ENCODE measurements at regions not wholly inside any gene's neighbourhood (a gene's known extent, or its start where the extent isn't known, plus 50 kb on each side); places are given as distances from the start of the nearest gene placed in this dataset.

DNA sequence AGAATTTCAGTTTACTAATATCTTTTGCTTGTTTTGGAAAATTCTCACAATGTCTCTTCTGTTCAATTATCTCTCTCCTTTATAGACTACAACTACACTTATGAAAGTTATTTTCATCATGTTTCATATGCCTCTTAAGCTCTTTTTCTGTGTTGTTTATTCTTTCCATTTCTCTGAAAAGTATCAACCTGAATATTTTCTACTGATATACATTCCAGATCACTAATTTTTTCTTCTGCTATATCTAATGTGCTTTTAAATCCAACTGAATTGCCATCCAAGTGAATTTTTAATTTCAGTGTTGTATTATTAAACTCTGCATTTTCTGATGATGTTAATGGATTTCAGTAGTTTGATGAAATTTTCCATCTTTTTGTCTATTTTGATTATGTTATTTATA lies 301.3 kb downstream of the HRH4 start:
- ATAC-seq (no peak), DNase-seq (ENCODE audit: low read depth, low spot score) (no peak)
- CTCF ChIA-PET = no interaction called here
- H3K9me3 ChIP-seq (ENCODE audit: control insufficient read depth, insufficient read depth, low read depth, low read length) = no peaks in the 10 kb centered on the region; the same call in 1 of the 2 replicates
- no peak overlapping the region for H3K4me3 ChIP-seq (ENCODE audit: low read depth in 2 of 2, low read length in 2 of 2)
- no peak for TF ChIP-seq TCF7L2 (IDR thresholded peaks at IDR 0.05; ENCODE audit: low read depth, low read length)
- H3K27ac ChIP-seq (ENCODE audit: low read length) = no peak overlapping the region
- POLR2A ChIA-PET = no interaction called here
- in situ Hi-C loops (cut with HindIII; ENCODE audit: low pct_unique_long_range_greater_than_20kb, low sequenced_read_pairs) (no loop called here), intact Hi-C loops (cut with micrococcal nuclease; ENCODE audit: unreplicated experiment) (no loop called here)
- H3K27me3 ChIP-seq (ENCODE audit: control insufficient read depth, insufficient read depth, low read length) = no peaks in the 10 kb centered on the region
- H3K36me3 ChIP-seq (ENCODE audit: control insufficient read depth, insufficient read depth, low read length) = no peaks in the 10 kb centered on the region
- H3K4me1 ChIP-seq (ENCODE audit: control insufficient read depth, insufficient read depth, low read length) = no peaks in the 10 kb centered on the region
- BruUV-seq (replicated peaks) = no TSS peak

DNA sequence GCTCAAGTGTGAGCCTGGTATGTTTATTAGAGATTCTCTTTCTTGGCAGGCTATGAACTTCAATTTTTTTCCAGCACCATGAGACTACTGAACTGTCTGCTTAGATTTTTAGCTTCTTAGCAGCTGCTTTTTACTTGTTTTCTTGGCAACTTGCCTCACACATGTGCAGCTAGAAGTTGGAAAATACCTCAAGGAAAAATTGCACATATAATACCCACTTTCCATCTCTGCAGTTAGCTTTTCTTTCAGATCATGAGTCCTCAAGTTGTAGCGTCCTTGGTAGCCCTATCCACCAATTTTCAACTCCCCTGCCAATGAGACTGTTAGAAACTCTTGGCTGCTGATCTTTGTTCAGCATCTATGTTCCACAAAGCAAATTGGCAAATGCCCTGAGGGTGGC lies 302.1 kb downstream of the HRH4 start:
- intact Hi-C loops (cut with micrococcal nuclease; ENCODE audit: unreplicated experiment) (no loop called here), in situ Hi-C loops (cut with HindIII; ENCODE audit: low pct_unique_long_range_greater_than_20kb, low sequenced_read_pairs) (no loop called here)
- TF ChIP-seq TCF7L2 (IDR thresholded peaks at IDR 0.05; ENCODE audit: low read depth, low read length) = no peak
- no peak for TF ChIP-seq CTCF (IDR thresholded peaks at IDR 0.05)
- no peak for TF ChIP-seq REST (IDR thresholded peaks at IDR 0.05; ENCODE audit: insufficient read depth in 1 of 2, low read depth in 2 of 2, low read length in 1 of 2)
- no peak for TF ChIP-seq POLR2AphosphoS5 (IDR thresholded peaks at IDR 0.05; ENCODE audit: low read depth, low read length)
- TF ChIP-seq SIN3A (IDR thresholded peaks at IDR 0.05; ENCODE audit: borderline replicate concordance, insufficient read depth, low read depth, low read length) = no peak
- DNase-seq (ENCODE audit: low read depth, low spot score) (no peak), ATAC-seq (no peak)
- H3K27ac ChIP-seq (ENCODE audit: low read length) = no peak overlapping the region
- no peaks in the 10 kb centered on the region for H3K36me3 ChIP-seq (ENCODE audit: control insufficient read depth, insufficient read depth, low read length)
- no TSS peak for BruUV-seq (replicated peaks)
- CTCF ChIA-PET = no interaction called here
- no peaks in the 10 kb centered on the region; the same call in 1 of the 2 replicates for H3K9me3 ChIP-seq (ENCODE audit: control insufficient read depth, insufficient read depth, low read depth, low read length)
- POLR2A ChIA-PET = no interaction called here
- no peaks in the 10 kb centered on the region for H3K27me3 ChIP-seq (ENCODE audit: control insufficient read depth, insufficient read depth, low read length)
- H3K4me1 ChIP-seq (ENCODE audit: control insufficient read depth, insufficient read depth, low read length) = no peaks in the 10 kb centered on the region
- no peak overlapping the region for H3K4me3 ChIP-seq (ENCODE audit: low read depth in 2 of 2, low read length in 2 of 2)

DNA sequence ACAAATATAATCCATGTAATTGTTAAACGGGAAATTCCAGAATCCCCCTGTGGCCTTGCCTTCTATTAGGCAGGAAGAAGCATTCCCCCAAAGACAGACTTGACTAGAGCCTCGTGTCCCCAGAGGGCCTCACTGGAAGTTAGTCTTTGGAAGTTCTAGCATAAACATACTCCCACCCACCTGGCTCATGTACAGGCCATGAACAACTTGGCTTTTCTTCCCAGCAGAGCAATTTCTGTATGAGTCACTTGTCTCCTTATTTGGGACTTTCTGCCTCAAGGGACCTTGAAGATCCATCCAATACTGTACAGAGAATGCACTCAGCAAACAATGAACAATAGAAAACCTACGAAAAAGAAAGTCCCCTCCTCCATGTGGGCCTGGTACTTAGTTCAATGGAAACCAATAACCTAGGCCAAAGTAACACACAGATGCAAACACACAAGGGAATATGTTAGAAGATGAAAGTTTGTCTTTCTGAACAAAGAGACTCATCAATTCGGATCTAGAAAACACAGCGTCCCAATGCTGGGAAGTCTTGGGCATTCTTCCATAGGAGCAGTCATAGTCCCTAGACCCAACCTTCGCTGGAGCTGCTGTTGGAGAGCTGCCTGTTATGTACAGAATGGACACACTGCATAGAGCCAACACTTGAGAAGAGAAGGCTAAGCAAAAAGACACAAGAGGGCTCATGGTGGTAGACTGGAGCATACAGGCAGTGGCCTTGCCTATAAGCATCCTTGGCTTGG lies 303.5 kb downstream of the HRH4 start:
- H3K36me3 ChIP-seq (ENCODE audit: control insufficient read depth, insufficient read depth, low read length) = no peaks in the 10 kb centered on the region
- no peak for ATAC-seq
- no peaks in the 10 kb centered on the region for H3K27me3 ChIP-seq (ENCODE audit: control insufficient read depth, insufficient read depth, low read length)
- CTCF ChIA-PET = no interaction called here
- POLR2A ChIA-PET = no interaction called here
- TF ChIP-seq TCF7L2 (IDR thresholded peaks at IDR 0.05; ENCODE audit: low read depth, low read length) = no peak
- no peak for TF ChIP-seq SIN3A (IDR thresholded peaks at IDR 0.05; ENCODE audit: borderline replicate concordance, insufficient read depth, low read depth, low read length)
- no peak for TF ChIP-seq REST (IDR thresholded peaks at IDR 0.05; ENCODE audit: insufficient read depth in 1 of 2, low read depth in 2 of 2, low read length in 1 of 2)
- TF ChIP-seq CTCF (IDR thresholded peaks at IDR 0.05) = no peak
- no peak for TF ChIP-seq POLR2AphosphoS5 (IDR thresholded peaks at IDR 0.05; ENCODE audit: low read depth, low read length)
- intact Hi-C loops (cut with micrococcal nuclease; ENCODE audit: unreplicated experiment) = no loop called here
- no peaks in the 10 kb centered on the region for H3K4me1 ChIP-seq (ENCODE audit: control insufficient read depth, insufficient read depth, low read length)
- in situ Hi-C loops (cut with HindIII; ENCODE audit: low pct_unique_long_range_greater_than_20kb, low sequenced_read_pairs) = no loop called here
- BruUV-seq (replicated peaks) = no TSS peak
- no peaks in the 10 kb centered on the region; the same call in 1 of the 2 replicates for H3K9me3 ChIP-seq (ENCODE audit: control insufficient read depth, insufficient read depth, low read depth, low read length)
- no peak for DNase-seq (ENCODE audit: low read depth, low spot score)
- no peak overlapping the region for H3K4me3 ChIP-seq (ENCODE audit: low read depth in 2 of 2, low read length in 2 of 2)
- H3K27ac ChIP-seq (ENCODE audit: low read length) = no peak overlapping the region
